Psoas muscle (tissue), 7 donors: ENCODE measurements at regions not wholly inside any gene's neighbourhood (a gene's known extent, or its start where the extent isn't known, plus 50 kb on each side); places are given as distances from the start of the nearest gene placed in this dataset.
"Not testable (repeated sequence)": the region's sequence is repeated elsewhere in the genome, so short reads cannot be mapped to it uniquely, and the experiment has no call there.

Source experiments
- ATAC-seq, 4 donors: fragments of 200-7000 bp; cut with Tn5 transposase; one replicate each; pipeline ENCODE4 v1.9.1; 2020; ENCODE audit warnings: moderate library complexity in 3 of 4, mild to moderate bottlenecking in 2 of 4
- DNase-seq, 2 donors: peaks; one replicate each; pipeline ENCODE4 v3.0.0-alpha.2; 2020
- H3K27ac ChIP-seq: fragments of 200-600 bp; one replicate; pipeline ENCODE4 v1.8.0; 2022
- H3K27me3 ChIP-seq, 3 donors: fragments of 200-600 bp in 1 of 3; one replicate each; pipeline versions ENCODE4 v1.6.1 to v1.8.0; 2013 to 2022; ENCODE audit warnings: low read length in 2 of 3, mild to moderate bottlenecking in 2 of 3, moderate library complexity in 1 of 3; ENCODE audit not compliant: insufficient read depth in 3 of 3
- H3K36me3 ChIP-seq, 2 donors: fragments of 200-600 bp in 1 of 2; one replicate each; pipeline versions ENCODE4 v1.6.1 to v1.8.0; 2013 to 2022; ENCODE audit warnings: low read depth in 1 of 2, mild to moderate bottlenecking in 1 of 2, moderate library complexity in 1 of 2; ENCODE audit not compliant: insufficient read depth in 1 of 2
- H3K4me1 ChIP-seq: fragments of 200-600 bp; one replicate; pipeline ENCODE4 v1.8.0; 2022
- H3K4me3 ChIP-seq: fragments of 200-600 bp; one replicate; pipeline ENCODE4 v1.8.0; 2022; ENCODE audit warnings: mild to moderate bottlenecking
- H3K9me3 ChIP-seq: fragments of 200-600 bp; one replicate; pipeline ENCODE4 v1.8.0; 2022
- WGBS, 3 donors: extraction: QIAGEN DNeasy Blood & Tissue Kit; methylation state at CpG; one replicate each; pipeline versions ENCODE4 v1.1.6 to v1.1.7; 2013; 5-methylcytosine and 5-hydroxymethylcytosine counted together
- intact Hi-C, 2 donors: fragments of 100-400 bp; cut with DNase I; formaldehyde crosslinking; loops; one replicate each; pipeline versions ENCODE4 v1.11.0 to v1.14.2; 2022
- TF ChIP-seq, protein P1 (sequence below): fragments of 200-600 bp; IDR thresholded peaks from one replicate; pipeline ENCODE4 v1.8.0; 2022; ENCODE audit warnings: antibody characterized with exemption
- donor health status: healthy with polysubstance abuse.
- donor health status: DM: no; HTN: no; CAD: no; lungs with moderate emphysema.
- donor health status: Bipolar disorder and iron deficiency.
- donor health status: healthy.
- donor health status: DM: yes; HTN: yes; CAD: no.
- donor health status: DM: no; HTN: no; CAD: no.
- donor health status: DM: yes; HTN: yes; CAD: no.

DNA sequence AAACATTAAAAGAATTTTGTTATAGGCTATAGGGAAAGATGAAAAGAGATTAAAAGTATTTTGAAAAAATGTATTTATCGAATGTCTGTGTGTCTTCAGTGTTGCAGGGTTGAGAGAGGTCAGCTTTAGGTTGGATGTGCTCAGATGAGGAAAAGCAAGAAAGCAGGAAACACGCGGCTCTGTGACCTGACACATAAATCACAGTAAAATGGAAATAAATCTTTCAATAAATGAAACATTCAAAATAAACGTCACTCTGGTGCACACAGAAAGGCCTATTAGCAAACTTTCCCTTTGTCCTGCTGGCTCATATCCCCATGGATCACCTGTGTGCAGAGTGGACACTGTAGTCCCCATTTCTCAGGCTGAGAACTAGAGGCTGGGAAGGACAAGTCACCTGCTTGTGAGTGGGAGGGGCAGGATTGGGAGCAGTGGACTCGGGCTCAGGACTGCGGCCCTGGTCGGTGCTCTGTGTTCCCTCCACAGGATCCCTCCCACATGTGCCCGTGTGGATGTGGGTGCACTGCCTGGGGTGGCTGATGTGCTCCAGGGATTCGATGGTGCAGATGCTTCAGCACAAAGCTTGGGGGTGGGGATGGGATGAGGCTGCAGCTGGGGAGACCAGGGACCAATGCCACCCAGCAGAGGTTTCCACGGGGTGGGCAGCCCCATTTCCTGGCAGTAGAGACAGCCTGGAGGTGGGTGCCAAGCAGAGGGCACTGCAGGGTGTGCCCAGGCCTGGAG, 96.0 kb upstream of the IGLL5 start:
- H3K27me3 ChIP-seq, result peaks cover 0 to 3% (median 0%) of the 10 kb centered on the region in 3 donors
- TF ChIP-seq, protein P1, sequence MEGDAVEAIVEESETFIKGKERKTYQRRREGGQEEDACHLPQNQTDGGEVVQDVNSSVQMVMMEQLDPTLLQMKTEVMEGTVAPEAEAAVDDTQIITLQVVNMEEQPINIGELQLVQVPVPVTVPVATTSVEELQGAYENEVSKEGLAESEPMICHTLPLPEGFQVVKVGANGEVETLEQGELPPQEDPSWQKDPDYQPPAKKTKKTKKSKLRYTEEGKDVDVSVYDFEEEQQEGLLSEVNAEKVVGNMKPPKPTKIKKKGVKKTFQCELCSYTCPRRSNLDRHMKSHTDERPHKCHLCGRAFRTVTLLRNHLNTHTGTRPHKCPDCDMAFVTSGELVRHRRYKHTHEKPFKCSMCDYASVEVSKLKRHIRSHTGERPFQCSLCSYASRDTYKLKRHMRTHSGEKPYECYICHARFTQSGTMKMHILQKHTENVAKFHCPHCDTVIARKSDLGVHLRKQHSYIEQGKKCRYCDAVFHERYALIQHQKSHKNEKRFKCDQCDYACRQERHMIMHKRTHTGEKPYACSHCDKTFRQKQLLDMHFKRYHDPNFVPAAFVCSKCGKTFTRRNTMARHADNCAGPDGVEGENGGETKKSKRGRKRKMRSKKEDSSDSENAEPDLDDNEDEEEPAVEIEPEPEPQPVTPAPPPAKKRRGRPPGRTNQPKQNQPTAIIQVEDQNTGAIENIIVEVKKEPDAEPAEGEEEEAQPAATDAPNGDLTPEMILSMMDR, result no peak
- no peaks in the 10 kb centered on the region for H3K36me3 ChIP-seq
- no peaks in the 10 kb centered on the region for H3K9me3 ChIP-seq
- H3K27ac ChIP-seq, result no peak overlapping the region
- DNase-seq, result no peak
- 56 to 63% (median 62%) methylated on average over 10 of the region's 10 CpGs for whole genome bisulfite sequencing, 3 donors
- no peaks in the 10 kb centered on the region for H3K4me1 ChIP-seq
- no peak overlapping the region for H3K4me3 ChIP-seq
- ATAC-seq, result no peak
- intact Hi-C loops, result no loop called here

- WGBS, 3 donors, result 87 to 92% (median 89%) methylated on average over 4 of the region's 4 CpGs
- H3K9me3 ChIP-seq, H3K27ac ChIP-seq, ATAC-seq, H3K27me3 ChIP-seq, DNase-seq, H3K36me3 ChIP-seq, H3K4me1 ChIP-seq, intact Hi-C loops, H3K4me3 ChIP-seq: not testable (repeated sequence)
These were observed 95.3 kb upstream of the IGLL5 start for GRCh38 chr22:22792205-22792786.

- ATAC-seq, H3K27ac ChIP-seq, DNase-seq, intact Hi-C loops, H3K27me3 ChIP-seq, H3K9me3 ChIP-seq, H3K36me3 ChIP-seq, H3K4me1 ChIP-seq, H3K4me3 ChIP-seq: not testable (repeated sequence)
- 66 to 85% (median 66%) methylated on average over 2 of the region's 2 CpGs for WGBS, 3 donors
These were observed 92.0 kb upstream of the IGLL5 start for GRCh38 chr22:22795639-22796038.

- H3K4me3 ChIP-seq, result no peak overlapping the region
- TF ChIP-seq, protein P1, result no peak
- WGBS, 3 donors, result 74 to 97% (median 80%) methylated on average over 2 of the region's 2 CpGs
- H3K4me1 ChIP-seq, result no peaks in the 10 kb centered on the region
- ATAC-seq (no peak), DNase-seq (no peak)
- intact Hi-C loops, result no loop called here
- H3K9me3 ChIP-seq, result no peaks in the 10 kb centered on the region
- H3K27ac ChIP-seq, result no peak overlapping the region
- peaks cover 0 to 3% (median 0%) of the 10 kb centered on the region in 3 donors for H3K27me3 ChIP-seq
- no peaks in the 10 kb centered on the region for H3K36me3 ChIP-seq
These were observed 90.9 kb upstream of the IGLL5 start for GRCh38 chr22:22796724-22797123.

DNA sequence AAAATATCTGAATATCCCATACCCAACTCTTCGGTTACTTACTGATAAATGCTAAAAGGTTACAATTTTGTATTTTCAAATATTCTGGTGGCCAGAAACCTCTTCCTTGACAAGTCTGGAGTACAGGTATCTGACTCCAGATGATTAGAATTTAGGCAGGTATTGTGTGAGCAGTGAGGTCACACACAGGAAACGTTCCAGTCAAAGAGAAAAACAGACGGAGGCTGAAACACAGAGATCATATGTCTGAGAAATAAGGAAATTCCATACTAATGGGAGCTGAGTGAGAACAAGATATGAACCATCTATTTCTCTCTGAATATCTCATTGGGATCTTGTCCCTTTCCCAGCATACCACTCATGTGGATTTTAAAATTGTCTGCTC, 89.4 kb upstream of the IGLL5 start:
- Histone ChIP-seq H3K4me3 (no peak overlapping the region), H3K9me3 (no peaks in the 10 kb centered on the region), H3K27me3 (peaks cover 0 to 8% (median 2%) of the 10 kb centered on the region in 3 donors), H3K36me3 (no peaks in the 10 kb centered on the region), H3K4me1 (no peaks in the 10 kb centered on the region), H3K27ac (no peak overlapping the region)
- ATAC-seq, result no peak
- TF ChIP-seq, protein P1, result no peak
- WGBS, 3 donors, result 57 to 74% (median 65%) methylated on average over 3 of the region's 3 CpGs
- DNase-seq, result no peak
- intact Hi-C loops, result no loop called here
